ENCODE measurements at regions not wholly inside any gene's neighbourhood (a gene's known extent, or its start where the extent isn't known, plus 50 kb on each side); places are given as distances from the start of the nearest gene placed in this dataset.

DNA sequence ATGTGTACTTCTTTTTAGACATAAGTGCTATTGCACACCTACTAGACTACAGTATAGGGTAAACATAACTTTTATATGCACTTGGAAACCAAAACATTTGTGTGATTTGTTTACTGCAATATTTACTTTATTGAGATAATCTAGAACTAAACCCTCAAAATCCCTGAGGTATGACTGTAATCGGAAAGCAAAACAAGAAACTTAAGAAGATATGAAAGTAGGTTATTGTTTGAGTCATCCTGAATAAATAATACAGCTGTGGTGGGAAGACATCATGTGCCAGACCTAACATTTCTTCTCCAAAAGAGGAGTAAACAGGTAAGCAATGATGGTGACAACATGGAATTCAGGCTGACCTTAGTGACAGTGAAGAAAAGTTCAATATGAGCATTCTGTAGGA is 765.5 kb downstream of the OTOL1 start:
- Histone ChIP-seq H3K36me3 (ENCODE audit: insufficient read depth, low read length) (no peaks in the 10 kb centered on the region), H3K27me3 (ENCODE audit: insufficient read depth, low read length) (no peaks in the 10 kb centered on the region), H3K4me1 (ENCODE audit: insufficient read depth, low read length) (no peaks in the 10 kb centered on the region), H3K9ac (ENCODE audit: low read depth, low read length) (no peak overlapping the region), H3K4me3 (ENCODE audit: low read length) (no peak overlapping the region), H3K27ac (ENCODE audit: low read depth, low read length) (no peak overlapping the region), H3K9me3 (ENCODE audit: insufficient read depth, low read depth, low read length) (no peaks in the 10 kb centered on the region)
- WGBS = 100% methylated on average over 1 of the region's 1 CpG

DNA sequence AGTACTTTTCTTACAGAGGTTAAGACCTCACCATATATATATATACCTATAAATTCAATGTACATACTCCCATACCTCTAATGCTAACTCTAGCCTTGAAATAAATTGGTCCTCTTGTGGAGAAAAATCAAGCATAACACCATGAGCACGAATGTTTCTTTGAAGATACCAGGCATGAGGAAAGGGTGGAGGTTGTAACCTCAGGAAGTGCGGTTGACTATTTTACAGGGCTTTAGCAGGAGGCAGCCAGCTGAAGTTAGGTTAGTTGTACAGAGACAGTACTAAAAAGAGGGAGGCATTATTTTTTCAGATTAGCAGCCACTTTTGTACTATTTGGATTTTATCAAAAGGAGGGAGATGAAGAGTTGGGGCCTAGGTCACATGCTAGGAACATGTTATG is 767.0 kb downstream of the OTOL1 start:
- Histone ChIP-seq H3K9ac (ENCODE audit: low read depth, low read length) (no peak overlapping the region), H3K4me1 (ENCODE audit: insufficient read depth, low read length) (no peaks in the 10 kb centered on the region), H3K4me3 (ENCODE audit: low read length) (no peak overlapping the region), H3K27me3 (ENCODE audit: insufficient read depth, low read length) (no peaks in the 10 kb centered on the region), H3K9me3 (ENCODE audit: insufficient read depth, low read depth, low read length) (no peaks in the 10 kb centered on the region), H3K27ac (ENCODE audit: low read depth, low read length) (no peak overlapping the region), H3K36me3 (ENCODE audit: insufficient read depth, low read length) (no peaks in the 10 kb centered on the region)
- 90% methylated on average over 2 of the region's 2 CpGs for WGBS

DNA sequence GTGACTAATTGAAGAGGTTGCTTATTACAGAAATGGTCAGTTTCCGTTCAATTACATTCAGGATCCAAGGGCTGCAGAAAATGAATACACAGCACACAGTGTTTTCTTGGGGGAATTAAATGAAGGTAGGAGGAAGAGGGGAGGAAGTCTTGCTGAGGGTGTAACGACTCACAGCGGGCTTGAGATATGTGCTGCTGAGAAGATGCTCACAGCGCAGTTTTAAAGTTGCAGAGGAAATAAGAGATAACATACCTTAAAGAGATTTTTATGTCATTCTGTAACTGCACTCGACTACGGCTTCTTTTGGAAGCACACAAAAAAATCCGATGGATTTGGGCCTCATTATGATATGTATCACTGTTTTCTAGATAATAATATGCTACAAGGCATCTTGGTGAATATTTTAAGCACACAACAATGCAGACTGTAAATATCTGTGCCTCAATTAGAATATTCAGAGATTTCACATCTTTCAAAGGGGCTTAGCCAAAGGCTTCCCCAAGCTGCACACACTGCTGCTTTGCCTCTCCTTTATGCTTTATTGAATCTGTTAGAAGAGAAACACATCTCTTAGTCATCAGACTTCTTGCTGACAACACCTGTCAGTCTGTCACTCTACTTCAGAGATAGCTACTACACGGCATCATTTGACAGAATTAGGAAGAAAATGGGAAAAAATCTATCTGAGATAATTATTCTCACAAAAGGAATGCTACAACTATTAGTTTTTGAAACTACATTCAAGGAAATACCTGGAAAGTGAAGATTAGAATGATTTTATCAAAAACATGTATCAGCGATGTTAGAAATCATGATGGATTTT is 773.2 kb downstream of the OTOL1 start:
- H3K9me3 ChIP-seq (ENCODE audit: insufficient read depth, low read depth, low read length) = no peaks in the 10 kb centered on the region
- no peaks in the 10 kb centered on the region for H3K4me1 ChIP-seq (ENCODE audit: insufficient read depth, low read length)
- H3K9ac ChIP-seq (ENCODE audit: low read depth, low read length) = no peak overlapping the region
- no peak overlapping the region for H3K27ac ChIP-seq (ENCODE audit: low read depth, low read length)
- no peak overlapping the region for H3K4me3 ChIP-seq (ENCODE audit: low read length)
- WGBS = 83% methylated on average over 5 of the region's 9 CpGs
- H3K27me3 ChIP-seq (ENCODE audit: insufficient read depth, low read length) = no peaks in the 10 kb centered on the region
- H3K36me3 ChIP-seq (ENCODE audit: insufficient read depth, low read length) = no peaks in the 10 kb centered on the region

DNA sequence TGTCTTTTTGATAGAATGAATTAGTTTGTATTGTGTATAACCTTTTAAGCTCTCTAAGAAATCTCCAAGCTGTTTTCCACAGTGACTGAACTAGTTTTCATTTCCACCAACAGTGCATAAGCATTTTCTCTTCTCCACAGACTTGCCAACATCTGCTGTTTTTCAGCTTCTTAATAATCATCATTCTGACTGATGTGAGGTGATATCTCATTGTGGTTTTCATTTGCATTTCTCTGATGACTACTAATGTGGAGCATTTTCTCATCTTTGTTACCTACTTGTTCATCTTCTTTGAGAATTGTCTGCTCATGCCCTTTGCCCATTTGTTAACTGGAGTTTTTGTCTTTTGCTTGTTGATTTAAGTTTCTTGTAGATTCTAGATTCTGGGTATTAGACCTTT is 777.5 kb downstream of the OTOL1 start:
- Histone ChIP-seq H3K27ac (ENCODE audit: low read depth, low read length) (no peak overlapping the region), H3K9me3 (ENCODE audit: insufficient read depth, low read depth, low read length) (no peaks in the 10 kb centered on the region), H3K36me3 (ENCODE audit: insufficient read depth, low read length) (no peaks in the 10 kb centered on the region), H3K9ac (ENCODE audit: low read depth, low read length) (no peak overlapping the region), H3K4me3 (ENCODE audit: low read length) (no peak overlapping the region), H3K4me1 (ENCODE audit: insufficient read depth, low read length) (no peaks in the 10 kb centered on the region), H3K27me3 (ENCODE audit: insufficient read depth, low read length) (no peaks in the 10 kb centered on the region)

DNA sequence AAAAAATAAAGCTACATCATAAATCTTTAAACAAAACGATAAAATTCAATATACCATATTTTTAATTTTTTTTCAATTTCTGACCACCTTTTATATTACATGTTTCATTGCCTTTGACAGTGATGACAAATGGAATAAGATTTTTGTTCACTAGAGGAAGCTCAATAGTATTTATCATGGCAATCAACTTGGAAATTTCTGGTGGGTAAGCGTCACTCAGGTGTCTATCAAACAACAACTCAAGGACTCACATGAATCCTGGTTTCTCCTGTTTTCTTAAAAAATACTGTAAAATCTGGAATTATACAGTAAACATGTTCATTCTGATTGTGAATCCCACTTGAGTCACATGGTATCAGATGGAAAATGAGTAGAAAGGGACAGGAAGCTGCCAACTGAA is 782.2 kb downstream of the OTOL1 start:
- no peak overlapping the region for H3K4me3 ChIP-seq (ENCODE audit: low read length)
- no peaks in the 10 kb centered on the region for H3K27me3 ChIP-seq (ENCODE audit: insufficient read depth, low read length)
- H3K27ac ChIP-seq (ENCODE audit: low read depth, low read length) = no peak overlapping the region
- WGBS = 100% methylated on average over 1 of the region's 2 CpGs
- 0 out of 2 replicates have a peak, but pooled peaks cover 12% of the 10 kb centered on the region for H3K9me3 ChIP-seq (ENCODE audit: insufficient read depth, low read depth, low read length)
- H3K4me1 ChIP-seq (ENCODE audit: insufficient read depth, low read length) = no peaks in the 10 kb centered on the region
- H3K36me3 ChIP-seq (ENCODE audit: insufficient read depth, low read length) = no peaks in the 10 kb centered on the region
- no peak overlapping the region for H3K9ac ChIP-seq (ENCODE audit: low read depth, low read length)

DNA sequence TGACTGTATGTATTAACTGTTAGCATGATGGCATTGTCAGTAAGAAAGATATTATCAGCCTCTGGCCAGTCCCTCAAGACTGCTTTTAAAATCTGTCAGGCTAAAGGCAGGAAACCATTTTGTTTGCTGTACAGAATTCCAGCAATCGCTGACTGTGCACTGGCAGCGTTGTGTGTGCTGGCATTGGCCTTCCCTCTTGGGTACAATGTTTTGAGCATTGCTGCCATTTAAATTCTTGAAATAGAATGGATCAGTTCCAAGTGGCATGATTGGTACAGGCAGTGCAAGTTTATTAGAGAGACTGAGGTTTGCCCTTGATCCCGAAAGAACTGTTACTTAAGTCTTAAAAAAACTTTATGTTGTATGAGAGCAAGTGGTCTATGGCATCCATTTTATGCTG is 788.7 kb downstream of the OTOL1 start:
- H3K9me3 ChIP-seq (ENCODE audit: insufficient read depth, low read depth, low read length) = 0 out of 2 replicates have a peak, but pooled peaks cover 12% of the 10 kb centered on the region
- H3K9ac ChIP-seq (ENCODE audit: low read depth, low read length) = no peak overlapping the region
- H3K4me1 ChIP-seq (ENCODE audit: insufficient read depth, low read length) = no peaks in the 10 kb centered on the region
- H3K27ac ChIP-seq (ENCODE audit: low read depth, low read length) = no peak overlapping the region
- H3K36me3 ChIP-seq (ENCODE audit: insufficient read depth, low read length) = no peaks in the 10 kb centered on the region
- no peaks in the 10 kb centered on the region for H3K27me3 ChIP-seq (ENCODE audit: insufficient read depth, low read length)
- 94% methylated on average over 3 of the region's 3 CpGs for WGBS
- H3K4me3 ChIP-seq (ENCODE audit: low read length) = no peak overlapping the region

DNA sequence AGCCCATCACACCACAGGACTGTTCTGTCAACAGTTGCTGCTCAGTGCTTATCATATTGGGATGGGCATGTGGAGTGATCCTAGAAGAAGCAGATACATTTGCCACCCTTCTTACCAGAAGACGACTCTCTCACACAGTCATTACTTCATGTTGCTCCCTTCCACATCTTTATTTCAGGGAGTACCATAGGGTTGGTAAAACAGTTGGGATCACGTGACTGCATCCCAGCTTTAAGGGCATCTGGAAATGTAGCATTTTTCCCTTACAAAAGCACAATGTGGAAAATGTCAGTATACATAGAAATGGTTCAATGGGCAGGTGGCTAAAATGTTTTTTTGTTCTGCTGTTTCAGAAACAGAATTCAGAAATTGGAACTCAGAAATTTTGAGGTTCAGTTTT is 791.0 kb downstream of the OTOL1 start:
- Histone ChIP-seq H3K27ac (ENCODE audit: low read depth, low read length) (no peak overlapping the region), H3K36me3 (ENCODE audit: insufficient read depth, low read length) (no peaks in the 10 kb centered on the region), H3K9ac (ENCODE audit: low read depth, low read length) (no peak overlapping the region), H3K9me3 (ENCODE audit: insufficient read depth, low read depth, low read length) (no peaks in the 10 kb centered on the region), H3K4me1 (ENCODE audit: insufficient read depth, low read length) (no peaks in the 10 kb centered on the region), H3K4me3 (ENCODE audit: low read length) (no peak overlapping the region), H3K27me3 (ENCODE audit: insufficient read depth, low read length) (no peaks in the 10 kb centered on the region)
- 96% methylated on average over 2 of the region's 2 CpGs for WGBS

DNA sequence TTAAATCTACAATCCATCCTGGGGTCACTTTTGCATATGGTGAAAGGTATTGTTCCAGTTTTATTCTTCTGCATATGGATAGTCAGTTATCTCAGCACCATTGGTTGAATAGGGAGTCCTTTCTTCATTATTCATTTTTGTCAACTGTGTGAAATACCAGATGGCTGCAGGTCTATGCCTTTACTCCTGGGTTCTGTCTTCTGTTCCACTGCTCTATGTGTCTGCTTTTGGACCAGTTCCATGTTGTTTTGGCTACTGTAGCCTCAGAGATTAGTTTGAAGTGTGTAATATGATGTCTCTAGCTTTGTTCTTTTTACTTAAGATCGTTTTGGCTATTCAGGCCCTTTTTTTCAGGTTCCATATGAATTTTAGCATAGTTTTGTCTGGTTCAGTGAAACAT is 795.8 kb downstream of the OTOL1 start:
- Histone ChIP-seq H3K4me3 (ENCODE audit: low read length) (no peak overlapping the region), H3K4me1 (ENCODE audit: insufficient read depth, low read length) (peaks cover 12% of the 10 kb centered on the region; the same call in 1 of the 2 replicates), H3K27ac (ENCODE audit: low read depth, low read length) (no peak overlapping the region), H3K27me3 (ENCODE audit: insufficient read depth, low read length) (no peaks in the 10 kb centered on the region), H3K9ac (ENCODE audit: low read depth, low read length) (no peak overlapping the region), H3K9me3 (ENCODE audit: insufficient read depth, low read depth, low read length) (no peaks in the 10 kb centered on the region), H3K36me3 (ENCODE audit: insufficient read depth, low read length) (no peaks in the 10 kb centered on the region)
- WGBS = 93% methylated on average over 1 of the region's 1 CpG

DNA sequence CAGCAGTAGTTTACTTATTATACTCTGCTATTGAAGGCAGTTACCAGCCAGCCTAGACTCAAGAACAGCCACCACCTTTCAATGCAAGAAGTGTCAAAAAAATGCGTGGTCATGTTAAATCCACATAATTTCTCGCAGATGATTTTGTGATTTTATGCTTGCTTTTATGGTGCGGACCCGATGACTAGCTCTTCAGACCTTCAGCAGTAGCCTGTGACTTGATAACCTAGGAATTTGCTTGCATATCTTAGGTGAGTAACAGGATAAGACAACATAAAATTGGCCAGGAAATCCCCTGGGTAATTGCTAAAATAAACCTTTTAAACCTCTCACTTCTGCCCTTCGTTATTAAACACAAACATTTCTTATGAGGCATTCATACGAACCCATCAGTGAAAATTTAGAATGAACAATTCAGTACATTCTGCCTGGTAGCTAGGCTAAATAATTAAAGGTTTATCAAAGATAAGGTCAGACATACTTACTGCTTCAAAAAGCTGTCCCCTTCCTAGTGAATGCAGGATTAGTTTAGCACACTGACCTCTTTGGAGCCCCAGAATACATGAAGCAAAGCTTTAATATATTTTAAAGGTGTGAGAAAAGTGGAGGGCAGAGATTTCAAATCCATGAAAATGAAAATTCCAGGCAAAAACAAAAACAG is 798.8 kb downstream of the OTOL1 start:
- WGBS = 83% methylated on average over 6 of the region's 6 CpGs
- Histone ChIP-seq H3K36me3 (ENCODE audit: insufficient read depth, low read length) (no peaks in the 10 kb centered on the region), H3K27ac (ENCODE audit: low read depth, low read length) (no peak overlapping the region), H3K4me1 (ENCODE audit: insufficient read depth, low read length) (peaks cover 12% of the 10 kb centered on the region; the same call in 1 of the 2 replicates), H3K9me3 (ENCODE audit: insufficient read depth, low read depth, low read length) (no peaks in the 10 kb centered on the region), H3K27me3 (ENCODE audit: insufficient read depth, low read length) (no peaks in the 10 kb centered on the region), H3K9ac (ENCODE audit: low read depth, low read length) (no peak overlapping the region), H3K4me3 (ENCODE audit: low read length) (no peak overlapping the region)

DNA sequence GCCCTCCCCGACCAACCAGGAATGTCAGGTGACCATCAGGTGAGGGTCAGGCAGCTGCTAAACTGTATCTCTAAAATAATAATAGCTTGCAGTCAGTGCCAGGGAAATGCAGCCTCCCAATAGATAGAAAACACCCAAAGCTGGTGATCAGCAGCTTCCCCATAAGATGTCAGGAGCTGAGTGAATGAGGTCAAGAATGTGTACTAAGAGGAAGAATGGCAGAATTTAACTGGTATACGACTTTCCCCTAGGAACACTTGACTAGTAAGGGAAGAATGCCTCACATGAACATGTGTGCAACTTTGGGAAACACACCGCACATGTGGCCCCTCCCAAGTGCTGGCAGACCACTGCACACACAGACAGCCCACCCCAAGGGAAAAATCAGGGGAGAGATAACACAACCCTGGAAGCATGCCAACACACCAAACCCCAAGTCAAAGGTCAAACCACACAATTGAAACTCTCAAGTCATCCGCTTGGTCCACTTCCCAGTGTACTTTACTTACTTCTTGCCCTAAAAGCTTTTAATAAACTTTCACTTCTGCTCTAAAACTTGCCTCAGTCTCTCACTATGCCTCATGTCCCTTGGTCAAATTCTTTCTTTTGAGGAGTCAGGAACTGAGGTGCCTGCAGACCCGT is 806.5 kb downstream of the OTOL1 start:
- no peak overlapping the region for H3K9ac ChIP-seq (ENCODE audit: low read depth, low read length)
- WGBS = 93% methylated on average over 5 of the region's 5 CpGs
- no peaks in the 10 kb centered on the region for H3K4me1 ChIP-seq (ENCODE audit: insufficient read depth, low read length)
- H3K27ac ChIP-seq (ENCODE audit: low read depth, low read length) = no peak overlapping the region
- no peaks in the 10 kb centered on the region for H3K9me3 ChIP-seq (ENCODE audit: insufficient read depth, low read depth, low read length)
- H3K27me3 ChIP-seq (ENCODE audit: insufficient read depth, low read length) = no peaks in the 10 kb centered on the region
- no peaks in the 10 kb centered on the region for H3K36me3 ChIP-seq (ENCODE audit: insufficient read depth, low read length)
- H3K4me3 ChIP-seq (ENCODE audit: low read length) = no peak overlapping the region

DNA sequence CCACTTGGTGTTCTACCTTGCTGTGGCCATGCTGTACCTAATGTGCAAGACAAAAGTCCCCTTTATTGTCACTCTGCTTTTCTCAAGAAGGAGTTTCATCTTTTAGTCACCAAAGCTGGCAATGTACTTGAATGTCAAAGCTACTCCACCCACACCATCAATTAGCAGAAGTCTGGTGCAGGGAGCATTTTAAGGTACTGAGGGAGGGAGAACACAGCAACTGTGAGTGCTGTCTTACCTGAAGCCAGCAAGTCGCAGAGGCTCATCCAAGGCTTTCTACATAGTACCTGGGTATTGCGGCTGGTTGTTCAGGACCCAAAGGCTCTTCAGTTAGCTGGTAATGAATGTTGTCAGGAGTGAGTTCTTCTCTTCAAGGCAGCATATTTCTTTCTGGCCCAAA is 820.4 kb downstream of the OTOL1 start:
- H3K27me3 ChIP-seq (ENCODE audit: insufficient read depth, low read length) = no peaks in the 10 kb centered on the region
- H3K9me3 ChIP-seq (ENCODE audit: insufficient read depth, low read depth, low read length) = peaks cover 16% of the 10 kb centered on the region; the same call in 1 of the 2 replicates
- WGBS = 97% methylated on average over 2 of the region's 2 CpGs
- no peak overlapping the region for H3K4me3 ChIP-seq (ENCODE audit: low read length)
- no peak overlapping the region for H3K9ac ChIP-seq (ENCODE audit: low read depth, low read length)
- no peaks in the 10 kb centered on the region for H3K36me3 ChIP-seq (ENCODE audit: insufficient read depth, low read length)
- H3K4me1 ChIP-seq (ENCODE audit: insufficient read depth, low read length) = no peaks in the 10 kb centered on the region
- no peak overlapping the region for H3K27ac ChIP-seq (ENCODE audit: low read depth, low read length)

Measured in HUES64 (cell line).